ENCODE measurements at regions not wholly inside any gene's neighbourhood (a gene's known extent, or its start where the extent isn't known, plus 50 kb on each side); places are given as distances from the start of the nearest gene placed in this dataset.

GRCh38 chr7:72465521-72465920 lies 53.4 kb upstream of the CALN1 start:
- H3K4me3 ChIP-seq (ENCODE audit: low read depth, low read length), result no peak overlapping the region
- TF ChIP-seq CTCF (IDR thresholded peaks at IDR 0.05; ENCODE audit: insufficient read depth, low read length, poor library complexity, severe bottlenecking), result no peak
- H3K36me3 ChIP-seq (ENCODE audit: control insufficient read depth, insufficient read depth, low read length), result no peaks in the 10 kb centered on the region
- no peaks in the 10 kb centered on the region for H3K27me3 ChIP-seq (ENCODE audit: control insufficient read depth, insufficient read depth, low read length)
- DNase-seq (ENCODE audit: low read depth), result no peak

DNA sequence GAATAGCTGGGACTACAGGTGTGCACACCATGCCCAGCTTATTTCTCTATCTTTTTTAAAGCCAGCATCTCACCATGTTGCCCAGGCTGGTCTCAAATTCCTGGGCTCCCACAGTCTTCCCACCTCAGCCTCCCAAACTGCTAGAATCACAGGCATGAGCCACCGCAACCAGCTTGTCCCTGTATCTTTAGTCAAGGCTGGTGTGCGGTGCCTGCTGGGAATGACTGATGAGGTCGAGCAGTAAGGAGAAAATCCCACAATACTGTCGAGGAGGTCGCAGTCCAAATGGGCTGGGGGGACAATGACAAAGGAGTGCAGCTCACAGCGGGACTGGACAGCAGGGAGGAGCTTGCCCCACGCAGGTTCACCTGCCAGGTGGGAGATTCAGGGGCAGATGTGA lies 50.2 kb upstream of the CALN1 start:
- TF ChIP-seq CTCF (IDR thresholded peaks at IDR 0.05; ENCODE audit: insufficient read depth, low read length, poor library complexity, severe bottlenecking), result no peak
- H3K27me3 ChIP-seq (ENCODE audit: control insufficient read depth, insufficient read depth, low read length), result no peaks in the 10 kb centered on the region
- no peaks in the 10 kb centered on the region for H3K36me3 ChIP-seq (ENCODE audit: control insufficient read depth, insufficient read depth, low read length)
- no peak overlapping the region for H3K4me3 ChIP-seq (ENCODE audit: low read depth, low read length)
- DNase-seq (ENCODE audit: low read depth), result no peak
